Prostate gland (tissue), 2 donors: ENCODE measurements at regions not wholly inside any gene's neighbourhood (a gene's known extent, or its start where the extent isn't known, plus 50 kb on each side); places are given as distances from the start of the nearest gene placed in this dataset.

Experiments
- POLR2A ChIP-seq: fragments of 450-650 bp; IDR thresholded peaks from one replicate; pipeline ENCODE4 v1.6.1; 2016; ENCODE audit warnings: antibody characterized with exemption, mild to moderate bottlenecking
- POLR2AphosphoS5 ChIP-seq: sonication (generic); formaldehyde crosslinking; IDR thresholded peaks from one replicate; pipeline ENCODE4 v1.6.1; 2017; ENCODE audit warnings: antibody characterized with exemption
- TF ChIP-seq, protein P1 (sequence below), 4 experiments: fragments of 200-600 bp in 2 of 4; fragments of 450-650 bp in 2 of 4; sonication (generic) in 2 of 4; IDR thresholded peaks; 1 replicate in 3 of 4; 2 replicates in 1 of 4; pipeline ENCODE4 v1.5.1; 2016 to 2019; ENCODE audit warnings: antibody characterized with exemption in 4 of 4, mild to moderate bottlenecking in 2 of 4, moderate library complexity in 2 of 4

DNA sequence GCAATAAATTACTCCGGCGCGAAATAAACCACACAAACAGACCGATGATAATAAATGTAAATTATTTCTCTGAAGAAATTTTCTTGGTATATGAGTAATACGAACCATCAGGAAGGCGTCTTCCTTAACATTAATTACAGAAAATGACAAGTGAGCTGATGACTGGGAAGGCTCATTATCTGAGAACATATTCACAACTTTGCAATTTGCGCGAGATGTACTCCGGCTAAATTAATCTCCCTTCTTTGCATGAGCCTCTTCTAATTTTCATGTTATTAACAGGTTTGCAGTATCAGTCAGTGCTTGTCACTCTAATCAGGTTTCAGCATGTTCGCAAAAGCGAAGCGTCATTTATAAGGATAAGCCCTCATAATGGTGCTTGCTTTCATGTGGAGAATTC, 218.9 kb upstream of the MVB12B start:
- TF ChIP-seq, protein P1, sequence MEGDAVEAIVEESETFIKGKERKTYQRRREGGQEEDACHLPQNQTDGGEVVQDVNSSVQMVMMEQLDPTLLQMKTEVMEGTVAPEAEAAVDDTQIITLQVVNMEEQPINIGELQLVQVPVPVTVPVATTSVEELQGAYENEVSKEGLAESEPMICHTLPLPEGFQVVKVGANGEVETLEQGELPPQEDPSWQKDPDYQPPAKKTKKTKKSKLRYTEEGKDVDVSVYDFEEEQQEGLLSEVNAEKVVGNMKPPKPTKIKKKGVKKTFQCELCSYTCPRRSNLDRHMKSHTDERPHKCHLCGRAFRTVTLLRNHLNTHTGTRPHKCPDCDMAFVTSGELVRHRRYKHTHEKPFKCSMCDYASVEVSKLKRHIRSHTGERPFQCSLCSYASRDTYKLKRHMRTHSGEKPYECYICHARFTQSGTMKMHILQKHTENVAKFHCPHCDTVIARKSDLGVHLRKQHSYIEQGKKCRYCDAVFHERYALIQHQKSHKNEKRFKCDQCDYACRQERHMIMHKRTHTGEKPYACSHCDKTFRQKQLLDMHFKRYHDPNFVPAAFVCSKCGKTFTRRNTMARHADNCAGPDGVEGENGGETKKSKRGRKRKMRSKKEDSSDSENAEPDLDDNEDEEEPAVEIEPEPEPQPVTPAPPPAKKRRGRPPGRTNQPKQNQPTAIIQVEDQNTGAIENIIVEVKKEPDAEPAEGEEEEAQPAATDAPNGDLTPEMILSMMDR (IDR thresholded peaks at IDR 0.05): no peak
- TF ChIP-seq POLR2A (no peak), POLR2AphosphoS5 (no peak)
